ENCODE measurements at regions not wholly inside any gene's neighbourhood (a gene's known extent, or its start where the extent isn't known, plus 50 kb on each side); places are given as distances from the start of the nearest gene placed in this dataset.

DNA sequence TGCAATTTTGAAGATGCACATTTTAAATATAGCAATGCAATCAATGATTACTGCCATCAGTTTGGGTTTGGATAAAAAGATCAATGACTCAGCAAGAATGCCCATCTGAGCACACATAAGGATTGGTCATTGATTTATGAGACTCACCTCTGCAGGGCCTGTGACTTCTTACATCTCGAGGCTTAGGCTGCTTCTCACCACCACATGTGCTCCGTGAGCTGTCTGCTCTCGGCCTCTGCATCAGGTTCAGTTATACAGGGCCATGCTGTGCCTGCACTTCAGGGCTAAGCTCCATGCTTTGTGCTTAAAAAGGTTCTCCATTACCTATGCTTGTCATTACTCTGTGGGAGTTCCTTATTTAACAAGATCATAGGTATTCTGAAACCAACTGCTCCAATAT is 887.5 kb downstream of the DIPK2A start:
- TF ChIP-seq, protein P1, sequence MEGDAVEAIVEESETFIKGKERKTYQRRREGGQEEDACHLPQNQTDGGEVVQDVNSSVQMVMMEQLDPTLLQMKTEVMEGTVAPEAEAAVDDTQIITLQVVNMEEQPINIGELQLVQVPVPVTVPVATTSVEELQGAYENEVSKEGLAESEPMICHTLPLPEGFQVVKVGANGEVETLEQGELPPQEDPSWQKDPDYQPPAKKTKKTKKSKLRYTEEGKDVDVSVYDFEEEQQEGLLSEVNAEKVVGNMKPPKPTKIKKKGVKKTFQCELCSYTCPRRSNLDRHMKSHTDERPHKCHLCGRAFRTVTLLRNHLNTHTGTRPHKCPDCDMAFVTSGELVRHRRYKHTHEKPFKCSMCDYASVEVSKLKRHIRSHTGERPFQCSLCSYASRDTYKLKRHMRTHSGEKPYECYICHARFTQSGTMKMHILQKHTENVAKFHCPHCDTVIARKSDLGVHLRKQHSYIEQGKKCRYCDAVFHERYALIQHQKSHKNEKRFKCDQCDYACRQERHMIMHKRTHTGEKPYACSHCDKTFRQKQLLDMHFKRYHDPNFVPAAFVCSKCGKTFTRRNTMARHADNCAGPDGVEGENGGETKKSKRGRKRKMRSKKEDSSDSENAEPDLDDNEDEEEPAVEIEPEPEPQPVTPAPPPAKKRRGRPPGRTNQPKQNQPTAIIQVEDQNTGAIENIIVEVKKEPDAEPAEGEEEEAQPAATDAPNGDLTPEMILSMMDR (IDR thresholded peaks at IDR 0.05; ENCODE audit: extremely low read depth, missing control alignments) = no peak

DNA sequence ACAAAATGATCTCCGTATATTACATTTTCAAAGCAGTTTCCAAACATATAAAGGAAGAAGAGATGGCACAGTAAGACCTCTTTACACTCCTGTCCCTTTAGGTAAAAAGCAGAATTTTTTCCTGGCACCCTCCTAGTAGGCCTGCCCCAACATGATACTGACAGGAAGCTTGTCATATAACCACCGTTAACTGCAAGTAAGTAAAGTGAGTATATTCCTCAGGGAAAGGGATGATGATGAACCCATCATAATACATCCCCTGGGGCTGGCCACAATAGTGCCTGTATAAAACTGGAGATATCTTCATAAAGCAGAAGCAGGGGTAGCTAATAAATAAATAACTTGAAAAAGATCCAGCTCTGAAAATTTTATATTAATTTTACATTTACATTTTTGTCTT is 893.0 kb downstream of the DIPK2A start:
- TF ChIP-seq, protein P1 (IDR thresholded peaks at IDR 0.05; ENCODE audit: extremely low read depth, missing control alignments) = no peak
- no peak for DNase-seq (ENCODE audit: low spot score)

More for the DNA sequence above, 887.5 kb downstream of the DIPK2A start:
- DNase-seq (ENCODE audit: low spot score) = no peak

DNA sequence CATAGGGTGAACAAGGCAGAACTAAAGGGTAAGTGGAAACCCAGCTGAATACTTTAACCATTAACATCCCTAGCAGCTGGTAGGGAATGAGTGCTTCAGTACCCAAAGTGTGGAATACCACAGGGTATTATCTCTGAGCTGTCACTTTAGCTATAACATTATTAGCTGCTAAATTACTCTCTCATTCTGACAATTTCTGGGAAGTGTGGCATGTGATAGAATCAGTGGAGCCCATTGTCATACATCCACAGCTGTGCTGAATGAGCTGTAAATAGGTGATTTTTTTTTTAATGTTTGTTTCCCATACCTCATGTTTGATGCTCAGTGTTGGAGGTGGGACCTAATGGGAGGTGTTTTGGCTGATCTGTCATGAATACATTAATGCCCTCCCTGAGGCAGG is 894.3 kb downstream of the DIPK2A start:
- TF ChIP-seq, protein P1 (IDR thresholded peaks at IDR 0.05; ENCODE audit: extremely low read depth, missing control alignments) = no peak
- no peak for DNase-seq (ENCODE audit: low spot score)

DNA sequence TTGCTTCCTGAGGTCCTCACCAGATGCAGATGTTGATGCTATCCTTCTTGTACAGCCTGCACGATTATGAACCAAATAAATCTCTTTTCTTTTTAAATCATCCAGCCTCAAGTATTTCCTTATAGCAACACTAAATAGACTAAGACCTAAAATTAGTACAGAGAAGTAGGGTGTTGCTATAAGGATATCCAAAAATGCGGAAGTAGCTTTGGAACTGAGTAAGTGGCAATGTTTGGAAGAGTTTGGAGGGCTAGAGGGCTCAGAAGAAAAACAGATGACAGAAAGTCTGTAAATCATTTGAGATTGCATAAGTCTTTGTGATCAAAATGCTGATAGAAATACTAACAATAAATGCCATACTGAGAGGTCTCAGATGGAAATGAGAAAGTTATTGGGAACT is 894.9 kb downstream of the DIPK2A start:
- TF ChIP-seq, protein P1 (IDR thresholded peaks at IDR 0.05; ENCODE audit: extremely low read depth, missing control alignments) = no peak
- DNase-seq (ENCODE audit: low spot score) = no peak

DNA sequence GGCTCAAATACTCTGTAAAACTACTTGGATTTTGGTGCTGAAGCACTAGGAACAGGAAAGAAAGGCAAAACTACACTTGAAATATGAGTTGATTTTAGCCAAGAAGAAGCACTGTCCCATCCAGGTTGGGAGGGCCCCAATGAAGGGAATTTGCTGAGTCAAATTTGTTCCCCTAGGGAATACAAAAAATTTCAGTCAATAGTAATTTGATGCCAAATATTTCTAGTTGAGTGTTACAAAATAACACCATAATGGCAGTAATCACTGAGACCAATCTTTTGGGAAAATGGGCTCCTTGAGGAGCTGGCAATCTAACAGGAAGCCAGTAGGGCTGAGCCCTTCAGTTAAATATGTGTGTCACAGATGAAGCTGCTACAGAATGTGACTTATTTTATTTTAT is 896.9 kb downstream of the DIPK2A start:
- DNase-seq (ENCODE audit: low spot score) = no peak
- TF ChIP-seq, protein P1 (IDR thresholded peaks at IDR 0.05; ENCODE audit: extremely low read depth, missing control alignments) = no peak

DNA sequence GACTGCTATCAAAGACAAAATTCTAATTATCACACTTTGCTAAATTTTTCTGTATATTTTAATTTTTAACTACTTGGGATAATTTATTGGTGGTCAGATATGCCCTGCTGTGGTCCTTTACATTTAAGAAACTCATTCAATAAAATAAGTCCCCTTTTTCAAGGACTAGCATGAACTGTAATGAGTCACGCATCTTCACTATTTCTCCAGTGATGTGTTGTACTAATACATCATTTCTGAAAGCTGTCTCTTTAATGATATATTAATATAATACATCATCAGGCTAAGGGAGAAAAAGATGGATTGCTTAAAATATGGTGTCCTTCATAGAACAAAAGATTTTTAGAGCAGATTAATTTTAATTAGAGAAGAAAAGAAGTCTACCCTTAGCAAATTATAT is 901.4 kb downstream of the DIPK2A start:
- TF ChIP-seq, protein P1 (IDR thresholded peaks at IDR 0.05; ENCODE audit: extremely low read depth, missing control alignments) = no peak
- no peak for DNase-seq (ENCODE audit: low spot score)

DNA sequence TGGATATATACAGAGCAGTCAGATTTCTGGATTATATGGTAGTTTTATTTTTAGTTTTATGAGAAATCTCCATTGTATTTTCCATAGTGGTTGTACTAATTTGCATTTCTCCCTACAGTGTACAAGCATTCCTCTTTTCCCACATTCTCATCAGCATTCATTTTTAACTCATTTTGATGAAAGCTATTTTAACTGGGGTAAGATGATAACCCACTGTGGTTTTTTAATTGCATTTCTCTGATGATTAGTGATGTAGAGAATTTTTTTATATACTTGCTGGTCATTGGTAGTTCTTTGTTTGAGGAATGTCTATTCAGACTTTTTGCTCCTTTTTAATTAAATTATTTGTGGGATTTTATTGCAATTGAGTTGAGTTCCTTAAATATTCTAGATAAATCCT is 903.6 kb downstream of the DIPK2A start:
- TF ChIP-seq, protein P1 (IDR thresholded peaks at IDR 0.05; ENCODE audit: extremely low read depth, missing control alignments) = no peak
- no peak for DNase-seq (ENCODE audit: low spot score)
